CD4-positive, alpha-beta T cell (primary cell): ENCODE measurements at regions not wholly inside any gene's neighbourhood (a gene's known extent, or its start where the extent isn't known, plus 50 kb on each side); places are given as distances from the start of the nearest gene placed in this dataset.

ENCODE experiments used
- ATAC-seq: fragments of 200-7000 bp; cut with Tn5 transposase; one replicate; pipeline ENCODE4 v1.10.0; 2022; ENCODE audit warnings: mild to moderate bottlenecking; ENCODE audit not compliant: poor library complexity
- CTCF ChIA-PET: fragments of 350-600 bp; sonication (Branson Sonifier 250); formaldehyde crosslinking; loops from one replicate; lab custom pipeline; 2021; ENCODE audit warnings: antibody characterized with exemption, inconsistent platforms; lab: Charles Lee
- POLR2A ChIA-PET: fragments of 350-600 bp; sonication (Branson Sonifier 250); formaldehyde crosslinking; loops from one replicate; lab custom pipeline; 2021; ENCODE audit warnings: antibody characterized with exemption, inconsistent platforms; lab: Charles Lee
- DNase-seq, 14 experiments: peaks; one replicate each; pipeline ENCODE4 v3.0.0-alpha.2; 2013 to 2020; ENCODE audit warnings: mixed read lengths in 2 of 14
- H3K27ac ChIP-seq, 2 donors: one replicate each; pipeline versions ENCODE4 v1.5.1 to v1.7.0; 2013; ENCODE audit warnings: low read length in 2 of 2, low read depth in 1 of 2, mild to moderate bottlenecking in 1 of 2
- H3K27me3 ChIP-seq, 2 experiments: 1 replicate in 1 of 2; 2 replicates in 1 of 2; pipeline versions ENCODE4 v1.6.1 to v1.7.0; 2013; ENCODE audit warnings: low read length in 2 of 2, control low read depth in 1 of 2, mild to moderate bottlenecking in 1 of 2, moderate library complexity in 1 of 2; ENCODE audit not compliant: insufficient read depth in 2 of 2, control insufficient read depth in 1 of 2
- H3K36me3 ChIP-seq: one replicate; pipeline ENCODE4 v1.6.1; 2013; ENCODE audit warnings: low read length, control low read depth; ENCODE audit not compliant: insufficient read depth
- H3K4me1 ChIP-seq: one replicate; pipeline ENCODE4 v1.6.1; 2013; ENCODE audit warnings: low read length, control low read depth; ENCODE audit not compliant: insufficient read depth
- H3K4me3 ChIP-seq: one replicate; pipeline ENCODE4 v1.5.1; 2013; ENCODE audit warnings: mild to moderate bottlenecking, low read length, moderate library complexity
- H3K9me3 ChIP-seq, 2 experiments: 1 replicate in 1 of 2; 2 replicates in 1 of 2; pipeline versions ENCODE4 v1.6.1 to v1.7.0; 2013; ENCODE audit warnings: low read length in 2 of 2, mild to moderate bottlenecking in 2 of 2, control low read depth in 1 of 2, moderate library complexity in 1 of 2; ENCODE audit not compliant: control insufficient read depth in 1 of 2, insufficient read depth in 1 of 2
- H3K27ac Mint-ChIP-seq: one replicate; pipeline ENCODE4 v1.8.0; 2020; ENCODE audit warnings: mixed read lengths
- H3K27me3 Mint-ChIP-seq: one replicate; pipeline ENCODE4 v1.8.0; 2021; ENCODE audit warnings: mixed read lengths
- H3K36me3 Mint-ChIP-seq: one replicate; pipeline ENCODE4 v1.8.0; 2021; ENCODE audit warnings: low read depth, mixed read lengths
- H3K4me1 Mint-ChIP-seq: one replicate; pipeline ENCODE4 v1.8.0; 2021; ENCODE audit warnings: low read depth, mixed read lengths
- H3K4me3 Mint-ChIP-seq: one replicate; pipeline ENCODE4 v1.8.0; 2020; ENCODE audit warnings: mild to moderate bottlenecking, mixed read lengths
- H3K9me3 Mint-ChIP-seq: one replicate; pipeline ENCODE4 v1.8.0; 2020; ENCODE audit warnings: mixed read lengths
- CTCF ChIP-seq: fragments of 200-600 bp; IDR thresholded peaks from one replicate; pipeline ENCODE4 v1.8.0; 2022; ENCODE audit warnings: antibody characterized with exemption, mild to moderate bottlenecking
- intact Hi-C, 2 experiments: fragments of 100-400 bp; cut with DNase I in 1 of 2; cut with micrococcal nuclease in 1 of 2; formaldehyde crosslinking; loops; one replicate each; pipeline versions ENCODE4 v1.15.1 to v1.9.0; 2023 to 2025; cut with DNase I, micrococcal nuclease

- ChIA-PET CTCF (no interaction called here), POLR2A (no interaction called here)
- no peak overlapping the region for H3K27ac ChIP-seq
- no peak overlapping the region for H3K4me3 ChIP-seq
- Mint-ChIP-seq H3K36me3 (no peaks in the 10 kb centered on the region), H3K4me1 (no peaks in the 10 kb centered on the region), H3K4me3 (no peak overlapping the region), H3K9me3 (peaks cover 19% of the 10 kb centered on the region), H3K27me3 (no peaks in the 10 kb centered on the region), H3K27ac (no peak overlapping the region)
- no peaks in the 10 kb centered on the region for H3K4me1 ChIP-seq
- TF ChIP-seq CTCF: no peak
- no peaks in the 10 kb centered on the region for H3K27me3 ChIP-seq
- H3K9me3 ChIP-seq: no peaks in the 10 kb centered on the region
- no peak for ATAC-seq
- intact Hi-C loops: no loop called here
- no peaks in the 10 kb centered on the region for H3K36me3 ChIP-seq
- DNase-seq: no peak
Observed at GRCh38 chr2:139380051-139380450, 599.9 kb upstream of the NXPH2 start.

- Mint-ChIP-seq H3K4me1 (no peaks in the 10 kb centered on the region), H3K27me3 (no peaks in the 10 kb centered on the region), H3K27ac (no peak overlapping the region), H3K9me3 (peaks cover 19% of the 10 kb centered on the region), H3K4me3 (no peak overlapping the region), H3K36me3 (no peaks in the 10 kb centered on the region)
- ATAC-seq (no peak), DNase-seq (no peak)
- H3K27me3 ChIP-seq: no peaks in the 10 kb centered on the region
- H3K36me3 ChIP-seq: no peaks in the 10 kb centered on the region
- ChIA-PET POLR2A (no interaction called here), CTCF (no interaction called here)
- intact Hi-C loops: no loop called here
- no peaks in the 10 kb centered on the region for H3K9me3 ChIP-seq
- H3K4me1 ChIP-seq: no peaks in the 10 kb centered on the region
- TF ChIP-seq CTCF: no peak
- no peak overlapping the region for H3K27ac ChIP-seq
- H3K4me3 ChIP-seq: no peak overlapping the region
Observed at GRCh38 chr2:139378373-139378772, 598.2 kb upstream of the NXPH2 start.

- no peaks in the 10 kb centered on the region for H3K27me3 Mint-ChIP-seq
- no peak for ATAC-seq
- no peaks in the 10 kb centered on the region for H3K9me3 ChIP-seq
- H3K9me3 Mint-ChIP-seq: peaks cover 15% of the 10 kb centered on the region
- intact Hi-C loops: no loop called here
- ChIA-PET POLR2A (no interaction called here), CTCF (no interaction called here)
- H3K4me1 ChIP-seq: no peaks in the 10 kb centered on the region
- no peak overlapping the region for H3K27ac ChIP-seq
- TF ChIP-seq CTCF: no peak
- H3K36me3 Mint-ChIP-seq: no peaks in the 10 kb centered on the region
- H3K27me3 ChIP-seq: no peaks in the 10 kb centered on the region
- H3K4me3 ChIP-seq: no peak overlapping the region
- no peak overlapping the region for H3K4me3 Mint-ChIP-seq
- H3K27ac Mint-ChIP-seq: no peak overlapping the region
- no peaks in the 10 kb centered on the region for H3K36me3 ChIP-seq
- no peak for DNase-seq
- no peaks in the 10 kb centered on the region for H3K4me1 Mint-ChIP-seq
Observed at GRCh38 chr2:139374296-139374850, 594.2 kb upstream of the NXPH2 start.
